Nephron progenitor cell (in vitro differentiated cells): ENCODE measurements at regions not wholly inside any gene's neighbourhood (a gene's known extent, or its start where the extent isn't known, plus 50 kb on each side); places are given as distances from the start of the nearest gene placed in this dataset.

Experiments used
- DNase-seq: peaks from one replicate; pipeline ENCODE4 v3.0.0; 2021
- H3K27ac Mint-ChIP-seq: 2 replicates; pipeline ENCODE4 v1.8.0; 2021; ENCODE audit warnings: mild to moderate bottlenecking, moderate library complexity, mixed read lengths
- H3K27me3 Mint-ChIP-seq: 2 replicates; pipeline ENCODE4 v1.8.0; 2021; ENCODE audit warnings: mild to moderate bottlenecking, low read depth, mixed read lengths; ENCODE audit not compliant: poor library complexity
- H3K36me3 Mint-ChIP-seq: 2 replicates; pipeline ENCODE4 v1.8.0; 2021; ENCODE audit warnings: low read depth, mixed read lengths
- H3K4me1 Mint-ChIP-seq: 2 replicates; pipeline ENCODE4 v1.8.0; 2021; ENCODE audit warnings: mixed read lengths
- H3K4me3 Mint-ChIP-seq: 2 replicates; pipeline ENCODE4 v1.8.0; 2021; ENCODE audit warnings: mild to moderate bottlenecking, moderate library complexity, mixed read lengths
- H3K9me3 Mint-ChIP-seq: 2 replicates; pipeline ENCODE4 v1.8.0; 2021; ENCODE audit warnings: mild to moderate bottlenecking, moderate library complexity, mixed read lengths
- TF ChIP-seq, protein P1 (sequence below): fragments of 200-600 bp; sonication (generic); IDR thresholded peaks from 2 replicates; pipeline ENCODE4 v1.5.0; 2021; ENCODE audit warnings: antibody characterized with exemption

DNA sequence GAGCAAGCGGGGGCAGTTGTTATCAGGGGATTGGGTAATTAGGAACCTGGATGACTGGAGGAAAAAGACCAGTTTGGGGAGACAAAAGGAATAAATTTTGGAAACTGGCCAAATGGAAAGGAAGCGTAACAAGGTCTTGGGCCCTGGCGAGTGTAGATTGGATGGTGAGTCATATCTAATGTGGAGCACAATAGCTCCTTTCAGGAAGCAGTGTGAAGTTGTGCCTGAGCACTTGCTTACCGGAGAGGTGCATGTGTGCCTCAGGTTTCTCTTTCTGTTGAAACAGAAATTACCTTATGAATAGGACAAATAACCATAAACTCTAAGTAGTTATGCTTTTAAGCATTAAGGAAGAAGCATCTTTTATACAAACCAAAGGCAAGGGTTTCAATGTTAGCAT is 176.4 kb downstream of the KIF4B start:
- Mint-ChIP-seq H3K9me3 (peaks cover 3% of the 10 kb centered on the region), H3K4me1 (no peaks in the 10 kb centered on the region), H3K4me3 (no peak overlapping the region), H3K36me3 (no peaks in the 10 kb centered on the region), H3K27me3 (peaks cover 10% of the 10 kb centered on the region), H3K27ac (no peak overlapping the region)
- TF ChIP-seq, protein P1, sequence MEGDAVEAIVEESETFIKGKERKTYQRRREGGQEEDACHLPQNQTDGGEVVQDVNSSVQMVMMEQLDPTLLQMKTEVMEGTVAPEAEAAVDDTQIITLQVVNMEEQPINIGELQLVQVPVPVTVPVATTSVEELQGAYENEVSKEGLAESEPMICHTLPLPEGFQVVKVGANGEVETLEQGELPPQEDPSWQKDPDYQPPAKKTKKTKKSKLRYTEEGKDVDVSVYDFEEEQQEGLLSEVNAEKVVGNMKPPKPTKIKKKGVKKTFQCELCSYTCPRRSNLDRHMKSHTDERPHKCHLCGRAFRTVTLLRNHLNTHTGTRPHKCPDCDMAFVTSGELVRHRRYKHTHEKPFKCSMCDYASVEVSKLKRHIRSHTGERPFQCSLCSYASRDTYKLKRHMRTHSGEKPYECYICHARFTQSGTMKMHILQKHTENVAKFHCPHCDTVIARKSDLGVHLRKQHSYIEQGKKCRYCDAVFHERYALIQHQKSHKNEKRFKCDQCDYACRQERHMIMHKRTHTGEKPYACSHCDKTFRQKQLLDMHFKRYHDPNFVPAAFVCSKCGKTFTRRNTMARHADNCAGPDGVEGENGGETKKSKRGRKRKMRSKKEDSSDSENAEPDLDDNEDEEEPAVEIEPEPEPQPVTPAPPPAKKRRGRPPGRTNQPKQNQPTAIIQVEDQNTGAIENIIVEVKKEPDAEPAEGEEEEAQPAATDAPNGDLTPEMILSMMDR: no peak
- DNase-seq: no peak

DNA sequence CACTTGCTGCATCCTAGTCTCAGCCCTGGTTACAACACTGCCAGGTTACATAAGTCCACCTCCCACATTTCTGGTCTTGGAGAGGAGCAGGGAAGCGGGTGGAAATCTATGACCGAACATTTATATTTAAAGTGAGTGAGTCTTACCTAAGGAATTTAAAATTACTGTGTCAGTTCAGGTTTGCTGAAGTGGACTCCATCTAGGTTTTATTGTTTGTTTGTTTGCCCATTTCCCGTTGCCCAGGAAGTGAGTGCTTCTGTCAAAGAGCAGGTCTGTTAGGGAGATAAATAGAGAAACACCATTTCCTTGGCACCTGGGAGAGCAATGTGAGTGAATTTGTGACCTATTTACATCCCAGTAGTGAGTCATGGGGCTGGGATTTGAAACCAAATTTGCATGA is 179.5 kb downstream of the KIF4B start:
- H3K4me1 Mint-ChIP-seq: no peaks in the 10 kb centered on the region
- no peaks in the 10 kb centered on the region for H3K36me3 Mint-ChIP-seq
- H3K27me3 Mint-ChIP-seq: peaks cover 7% of the 10 kb centered on the region
- H3K4me3 Mint-ChIP-seq: no peak overlapping the region
- TF ChIP-seq, protein P1: no peak
- H3K9me3 Mint-ChIP-seq: no peaks in the 10 kb centered on the region
- no peak overlapping the region for H3K27ac Mint-ChIP-seq
- DNase-seq: no peak

DNA sequence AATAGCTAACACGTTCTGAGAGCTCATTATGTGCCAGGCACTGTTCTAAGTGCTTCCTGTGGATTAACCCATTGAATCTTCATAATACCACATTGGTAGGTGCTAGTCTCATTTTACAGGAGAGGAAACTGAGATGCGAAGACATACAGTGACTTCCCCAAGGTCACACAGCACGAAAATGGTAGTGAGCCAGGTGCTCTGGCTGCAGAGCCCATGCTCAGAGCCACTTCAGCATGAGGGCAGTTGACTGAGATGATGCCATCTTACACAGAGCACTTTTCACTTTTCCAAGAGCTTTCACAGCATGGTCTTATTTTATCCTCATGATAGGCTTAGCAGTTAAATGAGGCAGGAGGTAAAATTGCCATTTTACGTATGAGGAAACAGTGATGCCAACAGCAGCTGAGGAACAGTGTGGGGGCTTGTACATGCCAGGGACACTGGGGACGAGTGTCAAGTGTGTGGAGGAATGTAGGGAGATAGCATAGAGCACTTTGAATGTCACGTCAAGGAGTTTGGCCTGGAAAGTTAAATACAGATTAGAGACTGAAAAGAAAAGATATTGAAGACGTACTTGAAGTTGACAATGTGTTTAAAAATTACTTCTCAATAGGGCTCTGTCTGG is 180.0 kb downstream of the KIF4B start:
- no peak for DNase-seq
- Mint-ChIP-seq H3K9me3 (peaks cover 2% of the 10 kb centered on the region), H3K4me1 (no peaks in the 10 kb centered on the region), H3K36me3 (no peaks in the 10 kb centered on the region), H3K4me3 (no peak overlapping the region), H3K27me3 (peaks cover 7% of the 10 kb centered on the region), H3K27ac (no peak overlapping the region)
- TF ChIP-seq, protein P1: no peak

DNA sequence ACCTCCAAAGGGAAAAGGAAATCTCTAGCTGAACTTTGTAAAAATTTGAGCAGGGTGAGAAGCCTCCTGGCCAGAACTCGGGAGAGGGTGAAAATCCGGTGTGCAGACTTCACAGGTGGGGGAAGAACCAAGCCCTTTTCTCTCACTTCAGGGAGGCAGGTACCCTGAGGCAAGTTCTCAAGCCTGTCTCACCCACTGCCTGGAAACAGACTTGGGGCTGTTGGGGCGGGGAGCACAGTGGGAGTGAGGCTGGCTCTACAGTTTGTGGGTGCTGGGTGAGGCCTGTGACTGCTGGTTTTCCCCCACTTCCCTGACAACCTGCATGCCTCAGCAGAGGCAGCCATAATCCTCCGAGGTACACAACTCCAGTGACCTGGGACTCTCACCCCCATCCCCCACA is 187.1 kb downstream of the KIF4B start:
- no peak for DNase-seq

DNA sequence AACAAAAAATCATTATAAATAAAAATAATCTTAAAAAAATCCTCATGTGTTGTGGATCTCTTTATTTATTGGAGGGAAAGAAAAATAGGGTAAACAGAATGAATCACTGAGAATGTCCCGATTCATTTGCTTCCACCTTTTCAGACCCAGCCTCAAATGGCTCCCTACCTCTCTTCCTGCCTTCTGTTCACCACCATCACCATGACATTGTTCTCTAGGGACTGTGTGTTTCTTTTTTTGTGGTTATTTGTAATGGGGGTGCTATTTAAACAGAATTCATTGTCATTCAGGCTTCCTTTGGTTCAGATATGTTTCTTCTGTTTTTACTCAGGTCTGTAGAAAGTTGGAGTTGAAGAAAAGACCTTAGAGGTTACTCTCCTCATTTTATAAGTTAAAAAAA is 198.2 kb downstream of the KIF4B start:
- H3K4me3 Mint-ChIP-seq: no peak overlapping the region

More for the DNA sequence above, 187.1 kb downstream of the KIF4B start:
- H3K9me3 Mint-ChIP-seq: peaks cover 44% of the 10 kb centered on the region
- TF ChIP-seq, protein P1: no peak
- H3K27me3 Mint-ChIP-seq: no peaks in the 10 kb centered on the region
- H3K4me1 Mint-ChIP-seq: no peaks in the 10 kb centered on the region
- H3K27ac Mint-ChIP-seq: peak overlapping the region; percentile 39
- H3K36me3 Mint-ChIP-seq: no peaks in the 10 kb centered on the region
- no peak overlapping the region for H3K4me3 Mint-ChIP-seq

DNA sequence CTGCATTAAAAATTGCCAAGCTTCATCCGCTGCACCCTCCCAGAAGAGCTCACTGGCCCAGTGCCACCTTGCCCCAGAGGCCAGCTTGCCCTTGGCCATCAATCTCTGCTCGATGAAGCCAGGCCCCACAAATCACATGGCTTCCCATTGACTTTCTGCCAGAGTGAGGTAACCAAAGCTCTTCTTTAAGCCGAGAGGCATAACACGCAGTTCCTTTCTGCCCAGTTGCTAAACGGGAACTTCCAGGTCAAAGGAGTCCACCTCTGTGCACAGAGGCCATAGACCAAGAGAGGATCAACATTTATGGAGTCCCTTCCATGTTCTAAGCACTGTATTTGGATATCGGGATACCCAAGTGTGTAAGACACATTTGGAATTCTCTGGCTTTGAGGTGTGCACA is 208.8 kb downstream of the KIF4B start:
- TF ChIP-seq, protein P1: no peak
- Mint-ChIP-seq H3K36me3 (no peaks in the 10 kb centered on the region), H3K9me3 (peaks cover 17% of the 10 kb centered on the region), H3K4me1 (peaks cover 6% of the 10 kb centered on the region), H3K27me3 (no peaks in the 10 kb centered on the region), H3K27ac (peak overlapping the region; percentile 42), H3K4me3 (no peak overlapping the region)
- no peak for DNase-seq

More for the DNA sequence above, 198.2 kb downstream of the KIF4B start:
- Mint-ChIP-seq H3K27me3 (peaks cover 6% of the 10 kb centered on the region), H3K4me1 (no peaks in the 10 kb centered on the region), H3K36me3 (no peaks in the 10 kb centered on the region), H3K27ac (no peak overlapping the region), H3K9me3 (peaks cover 11% of the 10 kb centered on the region)
- TF ChIP-seq, protein P1: no peak
- DNase-seq: no peak
